HCT116 (cell line): ENCODE measurements at regions not wholly inside any gene's neighbourhood (a gene's known extent, or its start where the extent isn't known, plus 50 kb on each side); places are given as distances from the start of the nearest gene placed in this dataset.

ENCODE experiments used
- ATAC-seq: fragments of 200-7000 bp; cut with Tn5 transposase; 2 replicates; pipeline ENCODE4 v1.9.1; 2020; ENCODE audit warnings: mild to moderate bottlenecking, moderate library complexity
- BruUV-seq: library from RNA; stranded (reverse); fragments of 400-500 nt; replicated peaks from 2 replicates; lab custom pipeline; 2021; lab: Mats Ljungman, UMichigan
- CTCF ChIA-PET: fragments of 300-600 bp; sonication (Branson Sonifier 250); formaldehyde crosslinking; loops from one replicate; lab custom pipeline; 2021; ENCODE audit warnings: antibody characterized with exemption; lab: Charles Lee
- POLR2A ChIA-PET: fragments of 300-600, 350-600 bp; sonication (Branson Sonifier 250); formaldehyde crosslinking; loops from one replicate; lab custom pipeline; 2021; ENCODE audit warnings: antibody characterized with exemption; lab: Charles Lee
- RAD21 ChIA-PET, 2 experiments: fragments of 300-600 bp; sonication (Branson Sonifier 250); formaldehyde crosslinking; loops; one replicate each; lab custom pipeline; 2023; ENCODE audit warnings: low total read pairs in 2 of 2; ENCODE audit not compliant: uncharacterized antibody in 2 of 2, unreplicated experiment in 2 of 2, low non-redundant PET in 1 of 2; lab: Charles Lee
- DNase-seq: peaks from one replicate; pipeline ENCODE4 v3.0.0-alpha.2; 2010; ENCODE audit warnings: low read depth, low spot score
- H2AFZ ChIP-seq: fragments of 200-600 bp; shearing (Covaris generic), sonication (generic); 2 replicates; pipeline ENCODE4 v1.6.1; 2017; ENCODE audit warnings: low read depth, mixed run types, mixed read lengths, antibody characterized with exemption, low read length; ENCODE audit not compliant: poor library complexity, severe bottlenecking
- H3K27ac ChIP-seq: 2 replicates; pipeline ENCODE4 v1.5.1; 2012; ENCODE audit warnings: low read depth, low read length
- H3K27me3 ChIP-seq: fragments of 200-600 bp; sonication (generic); 2 replicates; pipeline ENCODE4 v1.6.1; 2016; ENCODE audit warnings: mixed run types, low read length, mixed read lengths; ENCODE audit not compliant: insufficient read depth
- H3K36me3 ChIP-seq, 2 experiments: fragments of 200-500 bp in 1 of 2; fragments of 200-600 bp in 1 of 2; sonication (Bioruptor generic) in 1 of 2; sonication (generic) in 1 of 2; 2 replicates each; pipeline versions ENCODE4 v1.5.1 to v1.6.1; 2014 to 2016; ENCODE audit warnings: low read length in 2 of 2, inconsistent platforms in 1 of 2, mixed read lengths in 1 of 2, mixed run types in 1 of 2; ENCODE audit not compliant: insufficient read depth in 2 of 2, control insufficient read depth in 1 of 2
- H3K4me1 ChIP-seq, 2 experiments: fragments of 200-600 bp in 1 of 2; sonication (generic) in 1 of 2; 2 replicates each; pipeline versions ENCODE4 v1.5.1 to v1.6.1; 2012 to 2017; ENCODE audit warnings: low read length in 2 of 2, inconsistent platforms in 1 of 2, mild to moderate bottlenecking in 1 of 2, mixed read lengths in 1 of 2, mixed run types in 1 of 2, moderate library complexity in 1 of 2; ENCODE audit not compliant: insufficient read depth in 2 of 2, control insufficient read depth in 1 of 2
- H3K4me2 ChIP-seq: fragments of 200-600 bp; sonication (generic); 2 replicates; pipeline ENCODE4 v1.6.1; 2017; ENCODE audit warnings: mixed run types, low read length, mixed read lengths
- H3K4me3 ChIP-seq, 2 experiments: fragments of 200-600 bp in 1 of 2; sonication (generic) in 1 of 2; replicated peaks in 1 of 2; 2 replicates each; pipeline ENCODE4 v1.5.1; 2011 to 2016; ENCODE audit warnings: low read length in 2 of 2, control low read depth in 1 of 2, low read depth in 1 of 2, mild to moderate bottlenecking in 1 of 2, mixed read lengths in 1 of 2, mixed run types in 1 of 2
- H3K79me2 ChIP-seq: fragments of 200-600 bp; sonication (generic); 2 replicates; pipeline ENCODE4 v1.6.1; 2017; ENCODE audit warnings: mild to moderate bottlenecking, mixed run types, low read length, moderate library complexity, mixed read lengths; ENCODE audit not compliant: insufficient read depth
- H3K9ac ChIP-seq: fragments of 200-600 bp; sonication (generic); 2 replicates; pipeline ENCODE4 v1.6.1; 2016; ENCODE audit warnings: low read length, mixed read lengths
- H3K9me2 ChIP-seq: fragments of 200-600 bp; sonication (generic), shearing (Covaris generic); 2 replicates; pipeline ENCODE4 v1.6.1; 2017; ENCODE audit warnings: mixed run types, mild to moderate bottlenecking, moderate library complexity; ENCODE audit not compliant: insufficient read depth
- H3K9me3 ChIP-seq, 2 experiments: fragments of 200-500 bp in 1 of 2; fragments of 200-600 bp in 1 of 2; sonication (Bioruptor generic) in 1 of 2; sonication (generic) in 1 of 2; 2 replicates each; pipeline ENCODE4 v1.6.1; 2014 to 2017; ENCODE audit warnings: low read length in 2 of 2, mixed read lengths in 2 of 2, inconsistent platforms in 1 of 2, low read depth in 1 of 2, mild to moderate bottlenecking in 1 of 2, mixed run types in 1 of 2, moderate library complexity in 1 of 2; ENCODE audit not compliant: control insufficient read depth in 1 of 2, insufficient read depth in 1 of 2
- H4K20me1 ChIP-seq: fragments of 200-600 bp; sonication (generic), shearing (Covaris generic); 2 replicates; pipeline ENCODE4 v1.6.1; 2017; ENCODE audit warnings: mixed run types, mild to moderate bottlenecking, moderate library complexity; ENCODE audit not compliant: insufficient read depth
- ELF1 ChIP-seq: IDR thresholded peaks from 2 replicates; pipeline ENCODE4 v1.6.1; 2012; ENCODE audit warnings: low read depth, borderline replicate concordance
- EZH2phosphoT487 ChIP-seq: fragments of 200-600 bp; IDR thresholded peaks from 2 replicates; pipeline ENCODE4 v1.6.1; 2018; ENCODE audit warnings: antibody characterized with exemption, borderline replicate concordance
- FOSL1 ChIP-seq: IDR thresholded peaks from 2 replicates; pipeline ENCODE4 v1.6.1; 2012; ENCODE audit warnings: low read depth
- POLR2A ChIP-seq: IDR thresholded peaks from 2 replicates; pipeline ENCODE4 v1.7.0; 2011; ENCODE audit warnings: borderline replicate concordance; ENCODE audit not compliant: insufficient read depth, insufficient read length; ENCODE audit errors: extremely low read depth
- RAD21 ChIP-seq: IDR thresholded peaks from 2 replicates; pipeline ENCODE4 v1.6.1; 2012; ENCODE audit warnings: low read depth, mild to moderate bottlenecking
- SIN3A ChIP-seq: IDR thresholded peaks from 2 replicates; pipeline ENCODE4 v1.6.1; 2012; ENCODE audit warnings: low read depth
- TCF7L2 ChIP-seq: IDR thresholded peaks from 2 replicates; pipeline ENCODE4 v1.7.0; 2011; ENCODE audit warnings: borderline replicate concordance, inconsistent platforms; ENCODE audit not compliant: insufficient read depth, insufficient read length; ENCODE audit errors: extremely low read depth
- YY1 ChIP-seq: IDR thresholded peaks from 2 replicates; pipeline ENCODE4 v1.6.1; 2011; ENCODE audit warnings: low read length, low read depth, moderate library complexity, mild to moderate bottlenecking; ENCODE audit not compliant: insufficient replicate concordance; ENCODE audit errors: extremely low read depth
- ZFX ChIP-seq: fragments of 450-650 bp; IDR thresholded peaks from 2 replicates; pipeline ENCODE4 v1.6.1; 2017
- ZNF274 ChIP-seq: fragments of 200-500 bp; sonication (Bioruptor generic); IDR thresholded peaks from 2 replicates; pipeline ENCODE4 v1.6.1; 2014; ENCODE audit warnings: mild to moderate bottlenecking, low read depth, low read length, inconsistent platforms
- intact Hi-C: fragments of 100-400 bp; cut with micrococcal nuclease; formaldehyde crosslinking; loops from 2 replicates; pipeline ENCODE4 v1.10.0; 2022
- TF ChIP-seq, protein P1 (sequence below): IDR thresholded peaks from 2 replicates; pipeline ENCODE4 v1.6.1; 2012; ENCODE audit warnings: low read depth
- TF ChIP-seq, protein P2 (sequence below), 3 experiments: fragments of 200-600 bp in 1 of 3; sonication (generic) in 1 of 3; IDR thresholded peaks in 2 of 3; conservative IDR thresholded peaks in 1 of 3; 2 replicates each; pipeline ENCODE4 v1.5.1; 2012 to 2017; ENCODE audit warnings: low read depth in 2 of 3, low read length in 2 of 3, antibody characterized with exemption in 1 of 3, borderline replicate concordance in 1 of 3, control low read depth in 1 of 3, mild to moderate bottlenecking in 1 of 3, mixed read lengths in 1 of 3, mixed run types in 1 of 3, moderate library complexity in 1 of 3; ENCODE audit not compliant: insufficient read depth in 1 of 3
- TF ChIP-seq, protein P3 (sequence below): IDR thresholded peaks from 2 replicates; pipeline ENCODE4 v1.6.1; 2011; ENCODE audit warnings: mild to moderate bottlenecking, low read length, moderate library complexity; ENCODE audit not compliant: insufficient replicate concordance; ENCODE audit errors: extremely low read depth
- TF ChIP-seq, protein P4 (sequence below): IDR thresholded peaks from 2 replicates; pipeline ENCODE4 v1.6.1; 2012

DNA sequence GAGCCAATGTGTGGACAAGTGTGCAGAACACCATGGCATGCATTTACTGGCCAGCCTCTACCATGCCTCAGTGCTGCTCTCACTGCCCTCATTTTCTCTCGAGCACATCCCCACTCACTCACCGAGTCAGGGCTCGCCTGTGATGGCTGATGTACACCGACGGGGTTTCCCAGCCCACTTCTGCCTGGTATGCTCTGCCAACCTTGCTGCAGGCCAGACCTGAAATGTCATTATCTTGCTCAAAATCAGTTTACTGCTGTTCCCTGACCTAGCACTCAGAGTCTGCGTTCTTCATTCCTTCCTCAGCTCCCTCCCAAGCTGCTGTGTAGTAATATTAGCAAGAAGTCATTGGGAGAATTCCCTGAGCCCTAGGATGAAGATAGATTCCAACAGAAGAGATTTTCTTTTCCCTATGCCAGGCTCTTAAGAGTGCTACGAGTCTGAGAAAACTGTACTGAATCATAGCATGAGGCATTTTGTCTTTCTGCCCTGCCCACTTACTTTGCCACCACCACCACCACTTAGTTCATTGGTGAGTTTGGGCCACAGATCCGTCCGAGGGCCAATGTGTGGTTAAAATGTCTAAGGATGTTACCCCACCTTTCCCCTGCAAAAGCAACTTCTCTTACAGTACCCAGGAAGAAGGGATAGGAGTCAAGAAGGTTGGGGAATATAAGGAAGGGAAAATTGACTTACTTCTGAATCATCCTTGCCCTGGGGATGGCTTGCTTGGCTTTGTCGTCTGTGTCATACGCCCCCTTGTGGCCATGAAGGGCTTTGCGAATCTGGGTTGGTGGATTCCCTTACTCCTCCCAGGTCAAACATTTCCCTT, 51.0 kb downstream of the BMAL2 start:
- CTCF ChIA-PET: interaction anchor here (0.7 kb wide), 1 partner anchor 46 kb away, joined by 3 read pairs; no protein-coding TSS in a partner anchor
- Histone ChIP-seq H3K27me3 (no peaks in the 10 kb centered on the region), H3K4me3 (no peak overlapping the region), H3K4me1 (peaks cover 0 to 10% of the 10 kb centered on the region in 2 experiments; a peak in 2 of 4 replicates), H3K36me3 (no peaks in the 10 kb centered on the region), H3K4me2 (0 out of 2 replicates have a peak overlapping the region, but pooled peaks have one; percentile 15), H3K9me3 (no peaks in the 10 kb centered on the region), H3K9ac (no peak overlapping the region), H3K79me2 (no peaks in the 10 kb centered on the region), H3K9me2 (no peaks in the 10 kb centered on the region), H3K27ac (no peak overlapping the region), H4K20me1 (no peaks in the 10 kb centered on the region), H2AFZ (no peak overlapping the region)
- ATAC-seq (peak; percentile 96), DNase-seq (peak; percentile 61)
- RAD21 ChIA-PET: no interaction called here
- POLR2A ChIA-PET: no interaction called here
- no TSS peak for BruUV-seq
- intact Hi-C loops: loop anchor here (1.0 kb wide), 1 partner anchor 269 kb away; no protein-coding TSS in a partner anchor
- TF ChIP-seq YY1 (no peak), ELF1 (no peak), ZFX (no peak), TCF7L2 (no peak), ZNF274 (no peak), RAD21 (peak; percentile 65), SIN3A (no peak), POLR2A (no peak), EZH2phosphoT487 (no peak), FOSL1 (no peak)
- TF ChIP-seq, protein P1, sequence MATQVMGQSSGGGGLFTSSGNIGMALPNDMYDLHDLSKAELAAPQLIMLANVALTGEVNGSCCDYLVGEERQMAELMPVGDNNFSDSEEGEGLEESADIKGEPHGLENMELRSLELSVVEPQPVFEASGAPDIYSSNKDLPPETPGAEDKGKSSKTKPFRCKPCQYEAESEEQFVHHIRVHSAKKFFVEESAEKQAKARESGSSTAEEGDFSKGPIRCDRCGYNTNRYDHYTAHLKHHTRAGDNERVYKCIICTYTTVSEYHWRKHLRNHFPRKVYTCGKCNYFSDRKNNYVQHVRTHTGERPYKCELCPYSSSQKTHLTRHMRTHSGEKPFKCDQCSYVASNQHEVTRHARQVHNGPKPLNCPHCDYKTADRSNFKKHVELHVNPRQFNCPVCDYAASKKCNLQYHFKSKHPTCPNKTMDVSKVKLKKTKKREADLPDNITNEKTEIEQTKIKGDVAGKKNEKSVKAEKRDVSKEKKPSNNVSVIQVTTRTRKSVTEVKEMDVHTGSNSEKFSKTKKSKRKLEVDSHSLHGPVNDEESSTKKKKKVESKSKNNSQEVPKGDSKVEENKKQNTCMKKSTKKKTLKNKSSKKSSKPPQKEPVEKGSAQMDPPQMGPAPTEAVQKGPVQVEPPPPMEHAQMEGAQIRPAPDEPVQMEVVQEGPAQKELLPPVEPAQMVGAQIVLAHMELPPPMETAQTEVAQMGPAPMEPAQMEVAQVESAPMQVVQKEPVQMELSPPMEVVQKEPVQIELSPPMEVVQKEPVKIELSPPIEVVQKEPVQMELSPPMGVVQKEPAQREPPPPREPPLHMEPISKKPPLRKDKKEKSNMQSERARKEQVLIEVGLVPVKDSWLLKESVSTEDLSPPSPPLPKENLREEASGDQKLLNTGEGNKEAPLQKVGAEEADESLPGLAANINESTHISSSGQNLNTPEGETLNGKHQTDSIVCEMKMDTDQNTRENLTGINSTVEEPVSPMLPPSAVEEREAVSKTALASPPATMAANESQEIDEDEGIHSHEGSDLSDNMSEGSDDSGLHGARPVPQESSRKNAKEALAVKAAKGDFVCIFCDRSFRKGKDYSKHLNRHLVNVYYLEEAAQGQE: no peak
- TF ChIP-seq, protein P2, sequence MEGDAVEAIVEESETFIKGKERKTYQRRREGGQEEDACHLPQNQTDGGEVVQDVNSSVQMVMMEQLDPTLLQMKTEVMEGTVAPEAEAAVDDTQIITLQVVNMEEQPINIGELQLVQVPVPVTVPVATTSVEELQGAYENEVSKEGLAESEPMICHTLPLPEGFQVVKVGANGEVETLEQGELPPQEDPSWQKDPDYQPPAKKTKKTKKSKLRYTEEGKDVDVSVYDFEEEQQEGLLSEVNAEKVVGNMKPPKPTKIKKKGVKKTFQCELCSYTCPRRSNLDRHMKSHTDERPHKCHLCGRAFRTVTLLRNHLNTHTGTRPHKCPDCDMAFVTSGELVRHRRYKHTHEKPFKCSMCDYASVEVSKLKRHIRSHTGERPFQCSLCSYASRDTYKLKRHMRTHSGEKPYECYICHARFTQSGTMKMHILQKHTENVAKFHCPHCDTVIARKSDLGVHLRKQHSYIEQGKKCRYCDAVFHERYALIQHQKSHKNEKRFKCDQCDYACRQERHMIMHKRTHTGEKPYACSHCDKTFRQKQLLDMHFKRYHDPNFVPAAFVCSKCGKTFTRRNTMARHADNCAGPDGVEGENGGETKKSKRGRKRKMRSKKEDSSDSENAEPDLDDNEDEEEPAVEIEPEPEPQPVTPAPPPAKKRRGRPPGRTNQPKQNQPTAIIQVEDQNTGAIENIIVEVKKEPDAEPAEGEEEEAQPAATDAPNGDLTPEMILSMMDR (IDR thresholded peaks at IDR 0.05 in 2 of 3, conservative IDR thresholded peaks at IDR 0.05 in 1 of 3; ENCODE audit: borderline replicate concordance in 1 of 3, insufficient read depth in 1 of 3, low read depth in 2 of 3, low read length in 2 of 3): peak; percentile 43 to 94 (median 89); a peak in 5 of 6 replicates
- TF ChIP-seq, protein P3, sequence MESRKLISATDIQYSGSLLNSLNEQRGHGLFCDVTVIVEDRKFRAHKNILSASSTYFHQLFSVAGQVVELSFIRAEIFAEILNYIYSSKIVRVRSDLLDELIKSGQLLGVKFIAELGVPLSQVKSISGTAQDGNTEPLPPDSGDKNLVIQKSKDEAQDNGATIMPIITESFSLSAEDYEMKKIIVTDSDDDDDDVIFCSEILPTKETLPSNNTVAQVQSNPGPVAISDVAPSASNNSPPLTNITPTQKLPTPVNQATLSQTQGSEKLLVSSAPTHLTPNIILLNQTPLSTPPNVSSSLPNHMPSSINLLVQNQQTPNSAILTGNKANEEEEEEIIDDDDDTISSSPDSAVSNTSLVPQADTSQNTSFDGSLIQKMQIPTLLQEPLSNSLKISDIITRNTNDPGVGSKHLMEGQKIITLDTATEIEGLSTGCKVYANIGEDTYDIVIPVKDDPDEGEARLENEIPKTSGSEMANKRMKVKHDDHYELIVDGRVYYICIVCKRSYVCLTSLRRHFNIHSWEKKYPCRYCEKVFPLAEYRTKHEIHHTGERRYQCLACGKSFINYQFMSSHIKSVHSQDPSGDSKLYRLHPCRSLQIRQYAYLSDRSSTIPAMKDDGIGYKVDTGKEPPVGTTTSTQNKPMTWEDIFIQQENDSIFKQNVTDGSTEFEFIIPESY: no peak
- TF ChIP-seq, protein P4, sequence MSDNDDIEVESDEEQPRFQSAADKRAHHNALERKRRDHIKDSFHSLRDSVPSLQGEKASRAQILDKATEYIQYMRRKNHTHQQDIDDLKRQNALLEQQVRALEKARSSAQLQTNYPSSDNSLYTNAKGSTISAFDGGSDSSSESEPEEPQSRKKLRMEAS: no peak
